ENCODE measurements at regions not wholly inside any gene's neighbourhood (a gene's known extent, or its start where the extent isn't known, plus 50 kb on each side); places are given as distances from the start of the nearest gene placed in this dataset.

- no peak for TF ChIP-seq CTCF (IDR thresholded peaks at IDR 0.05)
- no peak for TF ChIP-seq POLR2A (IDR thresholded peaks at IDR 0.05)
Observed at GRCh38 chr20:57973886-57974285, 254.6 kb downstream of the ANKRD60 start.

Measured in uterus (tissue), 2 donors.